ENCODE measurements at regions not wholly inside any gene's neighbourhood (a gene's known extent, or its start where the extent isn't known, plus 50 kb on each side); places are given as distances from the start of the nearest gene placed in this dataset.

- TF ChIP-seq CTCF (IDR thresholded peaks at IDR 0.05) (no peak), POLR2A (IDR thresholded peaks at IDR 0.05) (no peak)
Observed at GRCh38 chr5:23402585-23402984, 104.8 kb upstream of the PRDM9 start.

Data from prostate gland (tissue), 2 donors.